ENCODE measurements at regions not wholly inside any gene's neighbourhood (a gene's known extent, or its start where the extent isn't known, plus 50 kb on each side); places are given as distances from the start of the nearest gene placed in this dataset.

DNA sequence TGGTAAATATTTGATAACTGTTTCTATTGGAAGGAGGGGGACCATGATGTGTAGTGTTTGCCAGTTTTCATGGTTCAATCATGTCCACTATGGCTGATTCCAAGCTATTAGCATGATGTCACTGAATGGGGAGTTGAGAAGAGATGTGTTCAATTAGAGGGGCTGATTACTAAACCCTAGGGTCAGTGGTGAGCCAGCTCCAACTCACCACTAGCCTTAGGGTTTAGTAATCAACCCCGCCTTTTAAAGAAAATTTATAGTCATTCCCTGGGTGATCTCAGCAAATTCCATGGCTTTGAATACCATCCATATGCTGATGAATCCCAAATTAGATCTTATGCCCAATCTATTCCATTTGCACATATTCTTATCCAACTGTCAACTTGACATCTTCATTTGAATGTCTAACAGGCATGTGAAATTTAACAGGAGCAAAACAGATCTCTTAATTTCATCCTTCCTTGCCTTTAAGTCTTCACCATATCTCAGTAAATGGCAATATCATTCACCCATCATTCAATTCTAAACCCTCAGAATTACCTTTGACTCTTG lies 98.8 kb downstream of the GCNT1 start:
- DNase-seq (ENCODE audit: low spot score), result peak; percentile 8

DNA sequence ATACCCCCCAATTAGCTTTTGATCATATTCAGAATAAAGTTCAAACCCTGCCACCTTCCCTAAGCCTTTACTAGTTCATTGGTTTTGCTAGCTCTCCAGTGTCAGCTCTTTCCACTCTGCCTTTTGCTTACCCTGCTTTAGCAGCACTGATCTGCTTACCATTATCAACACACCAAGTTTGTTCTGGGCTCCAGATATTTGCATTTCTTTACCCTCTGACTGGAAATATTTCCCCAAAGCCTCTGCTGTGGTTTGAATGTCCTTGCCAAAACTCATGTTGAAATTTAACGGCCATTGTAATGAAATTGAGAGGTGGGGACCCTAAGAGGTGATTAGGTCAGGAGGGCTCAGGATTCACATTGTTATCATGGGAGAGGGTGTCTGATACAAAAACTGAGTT lies 99.5 kb downstream of the GCNT1 start:
- no peak for DNase-seq (ENCODE audit: low spot score)

DNA sequence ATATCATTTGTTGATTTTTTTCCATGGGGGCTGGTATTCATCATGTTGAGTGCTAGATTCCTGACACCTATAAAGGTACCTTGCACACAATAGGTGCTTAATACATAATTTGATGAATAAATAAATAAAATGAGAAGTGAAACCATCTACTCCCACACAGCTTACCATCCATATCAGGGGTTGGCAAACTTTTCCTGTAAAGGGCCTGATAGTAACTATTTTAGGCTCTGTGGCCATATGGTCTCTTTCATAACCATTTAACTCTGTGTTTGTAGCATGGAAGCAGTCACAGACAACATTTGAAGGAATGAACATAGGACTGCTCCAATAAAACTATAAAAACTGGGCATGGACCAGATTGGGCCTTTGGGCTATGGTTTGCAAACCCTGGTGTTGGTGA lies 100.3 kb downstream of the GCNT1 start:
- DNase-seq (ENCODE audit: low spot score), result no peak

DNA sequence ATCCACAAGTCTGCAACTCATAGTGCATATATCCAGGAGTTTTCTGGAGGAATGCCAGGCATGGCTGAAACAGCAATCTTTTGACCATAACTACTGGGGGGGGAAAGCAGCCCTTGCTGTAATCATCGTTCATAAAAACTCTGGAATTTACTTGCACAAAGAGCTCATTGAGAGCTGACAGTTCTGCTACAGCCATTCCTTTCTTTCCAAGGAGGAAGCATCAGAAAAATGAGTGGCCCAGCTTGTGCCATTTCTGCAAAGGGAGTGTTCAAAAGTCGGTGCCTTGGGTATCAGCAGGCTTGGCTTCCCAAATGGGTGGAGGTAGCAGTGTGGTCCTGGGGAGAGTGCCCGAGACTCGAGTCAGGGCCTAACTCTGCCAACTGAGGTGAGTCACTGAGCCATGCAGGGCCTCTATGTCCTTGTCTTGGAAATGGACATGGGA lies 101.5 kb downstream of the GCNT1 start:
- no peak for DNase-seq (ENCODE audit: low spot score)

- no peak for DNase-seq (ENCODE audit: low spot score)
Observed at GRCh38 chr9:76561050-76561713, 102.2 kb downstream of the GCNT1 start.

All from RKO (cell line).